22Rv1 (cell line): ENCODE measurements at regions not wholly inside any gene's neighbourhood (a gene's known extent, or its start where the extent isn't known, plus 50 kb on each side); places are given as distances from the start of the nearest gene placed in this dataset.

Source experiments
- CTCF ChIP-seq: fragments of 450-650 bp; IDR thresholded peaks from 2 replicates; pipeline ENCODE4 v1.5.1; 2017; ENCODE audit warnings: mild to moderate bottlenecking
- ZFX ChIP-seq: fragments of 450-650 bp; IDR thresholded peaks from 2 replicates; pipeline ENCODE4 v1.6.1; 2017; ENCODE audit warnings: antibody characterized with exemption, borderline replicate concordance

- TF ChIP-seq CTCF (no peak), ZFX (no peak)
Observed at GRCh38 chr10:44261296-44261695, 123.6 kb downstream of the CXCL12 start.
